Thyroid gland (tissue), 4 donors: ENCODE measurements at regions not wholly inside any gene's neighbourhood (a gene's known extent, or its start where the extent isn't known, plus 50 kb on each side); places are given as distances from the start of the nearest gene placed in this dataset.

Experiments used
- POLR2A ChIP-seq, 2 donors: fragments of 450-650 bp; IDR thresholded peaks; one replicate each; pipeline ENCODE4 v1.6.1; 2017; ENCODE audit warnings: antibody characterized with exemption in 2 of 2, mild to moderate bottlenecking in 2 of 2, moderate library complexity in 1 of 2
- TF ChIP-seq, protein P1 (sequence below), 6 experiments: fragments of 200-600 bp in 3 of 6; fragments of 450-650 bp in 3 of 6; sonication (generic) in 3 of 6; IDR thresholded peaks; one replicate each; pipeline ENCODE4 v1.5.1; 2016 to 2019; ENCODE audit warnings: antibody characterized with exemption in 6 of 6, mild to moderate bottlenecking in 2 of 6, inconsistent platforms in 1 of 6, moderate library complexity in 1 of 6

GRCh38 chr6:1519597-1519996 lies 90.1 kb upstream of the FOXC1 start:
- no peak for TF ChIP-seq POLR2A (IDR thresholded peaks at IDR 0.05)
- TF ChIP-seq, protein P1, sequence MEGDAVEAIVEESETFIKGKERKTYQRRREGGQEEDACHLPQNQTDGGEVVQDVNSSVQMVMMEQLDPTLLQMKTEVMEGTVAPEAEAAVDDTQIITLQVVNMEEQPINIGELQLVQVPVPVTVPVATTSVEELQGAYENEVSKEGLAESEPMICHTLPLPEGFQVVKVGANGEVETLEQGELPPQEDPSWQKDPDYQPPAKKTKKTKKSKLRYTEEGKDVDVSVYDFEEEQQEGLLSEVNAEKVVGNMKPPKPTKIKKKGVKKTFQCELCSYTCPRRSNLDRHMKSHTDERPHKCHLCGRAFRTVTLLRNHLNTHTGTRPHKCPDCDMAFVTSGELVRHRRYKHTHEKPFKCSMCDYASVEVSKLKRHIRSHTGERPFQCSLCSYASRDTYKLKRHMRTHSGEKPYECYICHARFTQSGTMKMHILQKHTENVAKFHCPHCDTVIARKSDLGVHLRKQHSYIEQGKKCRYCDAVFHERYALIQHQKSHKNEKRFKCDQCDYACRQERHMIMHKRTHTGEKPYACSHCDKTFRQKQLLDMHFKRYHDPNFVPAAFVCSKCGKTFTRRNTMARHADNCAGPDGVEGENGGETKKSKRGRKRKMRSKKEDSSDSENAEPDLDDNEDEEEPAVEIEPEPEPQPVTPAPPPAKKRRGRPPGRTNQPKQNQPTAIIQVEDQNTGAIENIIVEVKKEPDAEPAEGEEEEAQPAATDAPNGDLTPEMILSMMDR (IDR thresholded peaks at IDR 0.05), result no peak
